Activated CD4-positive, alpha-beta T cell treated with anti-CD3 and anti-CD28 coated beads, Interleukin-2, amount 50 U/mL, for 48 hours (primary cell): ENCODE measurements at regions not wholly inside any gene's neighbourhood (a gene's known extent, or its start where the extent isn't known, plus 50 kb on each side); places are given as distances from the start of the nearest gene placed in this dataset.

ENCODE experiments used
- DNase-seq, 2 experiments: peaks; one replicate each; pipeline ENCODE4 v3.0.0-alpha.2; 2020

GRCh38 chr4:176902710-176903323, 110.1 kb upstream of the VEGFC start:
- DNase-seq = no peak

- DNase-seq = no peak
These were observed 114.0 kb upstream of the VEGFC start for GRCh38 chr4:176906709-176907108.

GRCh38 chr4:176910646-176911045, 117.9 kb upstream of the VEGFC start:
- DNase-seq = no peak

- DNase-seq = no peak
These were observed 126.9 kb upstream of the VEGFC start for GRCh38 chr4:176919631-176920030.

GRCh38 chr4:176920694-176921093, 128.0 kb upstream of the VEGFC start:
- DNase-seq = no peak

- no peak for DNase-seq
These were observed 128.5 kb upstream of the VEGFC start for GRCh38 chr4:176921256-176921655.

GRCh38 chr4:176924238-176924637, 131.5 kb upstream of the VEGFC start:
- no peak for DNase-seq

- no peak for DNase-seq
These were observed 133.2 kb upstream of the VEGFC start for GRCh38 chr4:176925962-176926361.

- DNase-seq = no peak
These were observed 134.4 kb upstream of the VEGFC start for GRCh38 chr4:176927117-176927516.

GRCh38 chr4:176927664-176928063, 134.9 kb upstream of the VEGFC start:
- DNase-seq = no peak

GRCh38 chr4:176939445-176939844, 146.7 kb upstream of the VEGFC start:
- no peak for DNase-seq

- no peak for DNase-seq
These were observed 152.6 kb upstream of the VEGFC start for GRCh38 chr4:176945334-176945733.

GRCh38 chr4:176949029-176949428, 156.3 kb upstream of the VEGFC start:
- DNase-seq = no peak

- no peak for DNase-seq
These were observed 160.3 kb upstream of the VEGFC start for GRCh38 chr4:176953021-176953420.

- no peak for DNase-seq
These were observed 164.8 kb upstream of the VEGFC start for GRCh38 chr4:176957353-176958118.

- DNase-seq = no peak
These were observed 167.3 kb upstream of the VEGFC start for GRCh38 chr4:176959980-176960379.

GRCh38 chr4:176963121-176963520, 170.4 kb upstream of the VEGFC start:
- no peak for DNase-seq

GRCh38 chr4:176964116-176964691, 171.5 kb upstream of the VEGFC start:
- no peak for DNase-seq

- no peak for DNase-seq
These were observed 174.9 kb upstream of the VEGFC start for GRCh38 chr4:176967586-176967985.

- DNase-seq = no peak
These were observed 175.4 kb upstream of the VEGFC start for GRCh38 chr4:176968094-176968493.

GRCh38 chr4:176969011-176969410, 176.3 kb upstream of the VEGFC start:
- DNase-seq = no peak

GRCh38 chr4:176970853-176971252, 178.1 kb upstream of the VEGFC start:
- no peak for DNase-seq

GRCh38 chr4:176971576-176972115, 178.9 kb upstream of the VEGFC start:
- no peak for DNase-seq

- no peak for DNase-seq
These were observed 186.7 kb upstream of the VEGFC start for GRCh38 chr4:176979416-176979815.
